Parathyroid adenoma (tissue), 2 donors: ENCODE measurements at regions not wholly inside any gene's neighbourhood (a gene's known extent, or its start where the extent isn't known, plus 50 kb on each side); places are given as distances from the start of the nearest gene placed in this dataset.
"Not testable (repeated sequence)": the region's sequence is repeated elsewhere in the genome, so short reads cannot be mapped to it uniquely, and the experiment has no call there.

Experiments
- H2AFZ ChIP-seq: fragments of 300-600 bp; sonication (generic); one replicate; pipeline ENCODE4 v1.7.0; 2017; ENCODE audit warnings: antibody characterized with exemption, mild to moderate bottlenecking
- H3K27ac ChIP-seq: fragments of 300-600 bp; sonication (generic); one replicate; pipeline ENCODE4 v1.7.0; 2017
- H3K27me3 ChIP-seq: fragments of 300-600 bp; sonication (generic); one replicate; pipeline ENCODE4 v1.7.0; 2017; ENCODE audit warnings: low read length; ENCODE audit not compliant: control insufficient read depth, insufficient read depth
- H3K36me3 ChIP-seq: fragments of 300-600 bp; sonication (generic); one replicate; pipeline ENCODE4 v1.7.0; 2017; ENCODE audit warnings: low read length; ENCODE audit not compliant: control insufficient read depth, insufficient read depth
- H3K4me1 ChIP-seq: fragments of 300-600 bp; sonication (generic); one replicate; pipeline ENCODE4 v1.7.0; 2017; ENCODE audit warnings: control low read depth
- H3K4me2 ChIP-seq: fragments of 300-600 bp; sonication (generic); one replicate; pipeline ENCODE4 v1.7.0; 2017; ENCODE audit warnings: low read length
- H3K4me3 ChIP-seq: fragments of 300-600 bp; sonication (generic); one replicate; pipeline ENCODE4 v1.7.0; 2017; ENCODE audit warnings: low read depth, low read length
- H3K79me2 ChIP-seq: fragments of 300-600 bp; sonication (generic); one replicate; pipeline ENCODE4 v1.7.0; 2017; ENCODE audit warnings: control low read depth
- H3K9ac ChIP-seq: fragments of 300-600 bp; sonication (generic); one replicate; pipeline ENCODE4 v1.7.0; 2017; ENCODE audit warnings: mild to moderate bottlenecking
- H3K9me3 ChIP-seq: fragments of 300-600 bp; sonication (generic); one replicate; pipeline ENCODE4 v1.7.0; 2017; ENCODE audit warnings: low read length; ENCODE audit not compliant: control insufficient read depth
- CTCF ChIP-seq: fragments of 300-600 bp; sonication (generic); IDR thresholded peaks from one replicate; pipeline ENCODE4 v1.7.0; 2017; ENCODE audit warnings: antibody characterized with exemption, mild to moderate bottlenecking
- donor health status: primary hyperparathyroidism.

DNA sequence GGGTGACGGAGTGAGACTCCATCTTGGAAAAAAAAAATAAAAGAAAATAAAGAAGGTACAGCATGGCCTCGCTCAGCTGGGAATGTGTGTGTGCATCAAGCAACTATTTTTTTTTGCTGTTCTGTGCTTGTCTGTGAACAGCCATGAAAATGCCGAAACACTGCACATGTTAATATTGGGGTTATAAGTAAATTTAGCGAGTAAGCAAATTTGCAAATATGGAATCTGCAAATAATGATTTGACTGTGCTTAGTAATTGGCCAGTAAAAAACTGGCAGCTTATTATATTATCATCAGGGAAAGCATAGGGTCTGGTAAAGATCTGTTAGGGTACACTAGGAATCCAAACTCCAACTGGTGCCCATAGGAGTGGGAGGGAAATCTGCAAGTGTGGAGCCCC lies 278.1 kb upstream of the KLF4 start:
- no peak overlapping the region for H3K27ac ChIP-seq
- H3K9me3 ChIP-seq, result no peaks in the 10 kb centered on the region
- H3K4me3 ChIP-seq, result no peak overlapping the region
- no peaks in the 10 kb centered on the region for H3K36me3 ChIP-seq
- no peak overlapping the region for H3K4me2 ChIP-seq
- H3K4me1 ChIP-seq, result no peaks in the 10 kb centered on the region
- H2AFZ ChIP-seq, result no peak overlapping the region
- H3K27me3 ChIP-seq, result no peaks in the 10 kb centered on the region
- H3K79me2 ChIP-seq, result no peaks in the 10 kb centered on the region
- no peak for TF ChIP-seq CTCF
- no peak overlapping the region for H3K9ac ChIP-seq

DNA sequence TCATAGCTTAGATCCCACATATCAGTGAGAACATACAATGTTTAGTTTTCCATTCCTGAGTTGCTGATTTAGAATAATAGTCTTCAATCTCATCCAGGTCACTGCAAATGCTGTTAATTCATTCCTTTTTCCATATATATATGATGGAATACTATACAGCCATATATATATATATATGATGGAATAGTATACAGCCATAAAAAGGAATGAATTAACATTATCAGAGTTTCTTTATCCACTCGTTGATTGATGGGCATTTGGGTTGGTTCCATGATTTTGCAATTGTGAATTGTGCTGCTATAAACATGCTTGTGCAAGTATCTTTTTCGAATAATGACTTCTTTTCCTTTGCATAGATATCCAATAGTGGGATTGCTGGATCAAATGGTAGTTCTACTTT lies 273.9 kb upstream of the KLF4 start:
- not testable (repeated sequence) for H2AFZ ChIP-seq, H3K9ac ChIP-seq, H3K4me2 ChIP-seq, H3K27me3 ChIP-seq, H3K36me3 ChIP-seq, H3K9me3 ChIP-seq, H3K79me2 ChIP-seq, H3K4me3 ChIP-seq, H3K4me1 ChIP-seq, H3K27ac ChIP-seq

DNA sequence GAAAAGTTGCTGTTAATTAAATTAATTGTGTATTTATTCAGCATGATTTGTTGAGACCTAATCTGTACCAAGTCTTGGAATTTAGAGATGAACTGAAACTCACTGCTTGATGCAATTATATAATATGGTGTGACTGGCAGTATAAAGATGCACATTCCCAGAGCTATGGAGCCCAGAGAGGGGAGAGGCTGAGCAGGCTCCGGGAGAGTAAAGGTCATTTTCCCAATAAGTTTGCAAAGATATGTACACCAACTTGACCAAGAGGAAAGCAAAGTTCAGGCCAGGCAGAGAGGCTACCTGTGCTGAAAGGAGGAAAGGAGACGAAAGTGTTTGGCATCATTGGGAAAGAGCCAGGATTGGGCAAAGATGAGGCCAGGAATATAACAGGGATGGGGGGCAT lies 271.7 kb upstream of the KLF4 start:
- no peaks in the 10 kb centered on the region for H3K9me3 ChIP-seq
- no peak overlapping the region for H3K27ac ChIP-seq
- H3K36me3 ChIP-seq, result no peaks in the 10 kb centered on the region
- H2AFZ ChIP-seq, result no peak overlapping the region
- H3K27me3 ChIP-seq, result no peaks in the 10 kb centered on the region
- no peaks in the 10 kb centered on the region for H3K4me1 ChIP-seq
- H3K79me2 ChIP-seq, result no peaks in the 10 kb centered on the region
- no peak overlapping the region for H3K9ac ChIP-seq
- no peak overlapping the region for H3K4me3 ChIP-seq
- no peak overlapping the region for H3K4me2 ChIP-seq
- no peak for TF ChIP-seq CTCF

- Histone ChIP-seq H3K4me1 (no peaks in the 10 kb centered on the region), H3K4me3 (no peak overlapping the region), H2AFZ (no peak overlapping the region), H3K9me3 (no peaks in the 10 kb centered on the region), H3K36me3 (no peaks in the 10 kb centered on the region), H3K9ac (no peak overlapping the region), H3K27me3 (no peaks in the 10 kb centered on the region), H3K79me2 (no peaks in the 10 kb centered on the region), H3K4me2 (no peak overlapping the region), H3K27ac (peak overlapping the region; percentile 29)
- no peak for TF ChIP-seq CTCF
Measured at GRCh38 chr9:107760469-107761242, 271.1 kb upstream of the KLF4 start.

DNA sequence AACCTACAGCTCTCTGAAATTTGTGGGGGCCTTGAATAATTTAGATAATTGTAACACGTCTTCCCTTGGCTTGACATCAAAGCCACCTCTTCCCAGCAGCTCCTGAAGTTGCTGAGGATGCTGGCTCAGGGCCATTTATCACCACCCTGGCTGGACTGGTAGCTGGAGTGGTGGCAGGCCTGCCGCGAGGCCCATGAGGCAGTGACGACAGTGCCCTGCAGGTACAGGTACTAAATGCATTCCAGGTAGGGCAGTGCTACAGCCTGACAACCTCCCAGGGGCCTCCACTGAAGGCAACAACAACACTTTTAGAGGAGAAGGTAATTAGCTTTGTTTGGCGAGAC lies 270.2 kb upstream of the KLF4 start:
- H3K4me3 ChIP-seq, result no peak overlapping the region
- no peak overlapping the region for H3K4me2 ChIP-seq
- no peaks in the 10 kb centered on the region for H3K27me3 ChIP-seq
- no peak for TF ChIP-seq CTCF
- no peak overlapping the region for H2AFZ ChIP-seq
- H3K4me1 ChIP-seq, result no peaks in the 10 kb centered on the region
- no peaks in the 10 kb centered on the region for H3K9me3 ChIP-seq
- no peaks in the 10 kb centered on the region for H3K79me2 ChIP-seq
- H3K9ac ChIP-seq, result no peak overlapping the region
- no peaks in the 10 kb centered on the region for H3K36me3 ChIP-seq
- no peak overlapping the region for H3K27ac ChIP-seq
